SK-N-SH (cell line): ENCODE measurements at regions not wholly inside any gene's neighbourhood (a gene's known extent, or its start where the extent isn't known, plus 50 kb on each side); places are given as distances from the start of the nearest gene placed in this dataset.

Source experiments
- CTCF ChIA-PET: fragments of 300-600, 350-600 bp; formaldehyde crosslinking; extraction: SDS; loops from one replicate; lab custom pipeline; 2021; lab: Yijun Ruan, JAX
- POLR2A ChIA-PET: fragments of 350-600 bp; sonication (Branson Sonifier 250); formaldehyde crosslinking; extraction: SDS; loops from one replicate; lab custom pipeline; 2020; ENCODE audit warnings: antibody characterized with exemption, inconsistent platforms; lab: Yijun Ruan, JAX
- DNase-seq: peaks from one replicate; pipeline ENCODE4 v3.0.0; 2012
- H2AFZ ChIP-seq: fragments of 200-600 bp; sonication (generic); 2 replicates; pipeline ENCODE4 v1.8.1; 2016; ENCODE audit warnings: antibody characterized with exemption, mild to moderate bottlenecking, low read depth
- H3F3A ChIP-seq: fragments of 200-600 bp; sonication (generic); replicated peaks from 2 replicates; pipeline ENCODE3; 2016; ENCODE audit warnings: antibody characterized with exemption, mild to moderate bottlenecking; ENCODE audit not compliant: insufficient read depth
- H3K27ac ChIP-seq, 2 experiments: fragments of 200-500 bp in 1 of 2; fragments of 200-600 bp in 1 of 2; sonication (Bioruptor generic) in 1 of 2; sonication (generic), shearing (Covaris generic) in 1 of 2; 2 replicates each; pipeline versions ENCODE4 v1.5.1 to v1.6.1; 2014 to 2016; ENCODE audit warnings: low read depth in 2 of 2, inconsistent platforms in 1 of 2, low read length in 1 of 2, mild to moderate bottlenecking in 1 of 2, mixed read lengths in 1 of 2
- H3K27me3 ChIP-seq: fragments of 200-600 bp; sonication (generic), shearing (Covaris generic); 2 replicates; pipeline ENCODE4 v1.6.1; 2016; ENCODE audit warnings: mixed run types; ENCODE audit not compliant: insufficient read depth
- H3K36me3 ChIP-seq, 2 experiments: fragments of 200-500 bp in 1 of 2; fragments of 200-600 bp in 1 of 2; sonication (Bioruptor generic) in 1 of 2; sonication (generic) in 1 of 2; replicated peaks in 1 of 2; 2 replicates each; pipeline versions ENCODE3 to v1.5.1; 2014 to 2016; ENCODE audit warnings: low read length in 1 of 2, mild to moderate bottlenecking in 1 of 2; ENCODE audit not compliant: insufficient read depth in 2 of 2, control insufficient read depth in 1 of 2
- H3K4me1 ChIP-seq, 2 experiments: fragments of 200-500 bp in 1 of 2; fragments of 200-600 bp in 1 of 2; sonication (Bioruptor generic) in 1 of 2; sonication (generic), shearing (Covaris generic) in 1 of 2; 2 replicates each; pipeline versions ENCODE4 v1.5.1 to v1.6.1; 2014 to 2016; ENCODE audit warnings: low read depth in 1 of 2, low read length in 1 of 2, mixed run types in 1 of 2; ENCODE audit not compliant: insufficient read depth in 2 of 2, control insufficient read depth in 1 of 2
- H3K4me2 ChIP-seq: fragments of 200-600 bp; sonication (generic), shearing (Covaris generic); 2 replicates; pipeline ENCODE4 v1.6.1; 2017; ENCODE audit warnings: mixed run types
- H3K4me3 ChIP-seq, 2 experiments: fragments of 200-500 bp in 1 of 2; fragments of 200-600 bp in 1 of 2; sonication (Bioruptor generic) in 1 of 2; sonication (generic), shearing (Covaris generic) in 1 of 2; 2 replicates each; pipeline versions ENCODE4 v1.5.1 to v1.8.1; 2014 to 2016; ENCODE audit warnings: low read depth in 2 of 2, inconsistent platforms in 1 of 2, low read length in 1 of 2, mild to moderate bottlenecking in 1 of 2, mixed read lengths in 1 of 2, moderate library complexity in 1 of 2
- H3K79me2 ChIP-seq: fragments of 200-600 bp; sonication (generic); 2 replicates; pipeline ENCODE4 v1.8.1; 2017; ENCODE audit warnings: mild to moderate bottlenecking; ENCODE audit not compliant: insufficient read depth
- H3K9ac ChIP-seq: fragments of 200-600 bp; sonication (generic); 2 replicates; pipeline ENCODE4 v1.6.1; 2017; ENCODE audit warnings: mixed run types
- H3K9me2 ChIP-seq: fragments of 200-600 bp; sonication (generic); 2 replicates; pipeline ENCODE4 v1.6.1; 2017; ENCODE audit warnings: mixed run types
- H3K9me3 ChIP-seq: fragments of 200-600 bp; sonication (generic); 2 replicates; pipeline ENCODE4 v1.6.1; 2017; ENCODE audit warnings: mixed run types, mild to moderate bottlenecking, moderate library complexity
- H4K20me1 ChIP-seq: fragments of 200-600 bp; sonication (generic); 2 replicates; pipeline ENCODE4 v1.6.1; 2017; ENCODE audit warnings: mild to moderate bottlenecking, mixed run types; ENCODE audit not compliant: insufficient read depth
- CHD2 ChIP-seq: fragments of 150-350 bp; IDR thresholded peaks from 2 replicates; pipeline ENCODE4 v1.6.1; 2018; ENCODE audit warnings: low read length; ENCODE audit not compliant: partially characterized antibody
- FOXJ3 ChIP-seq: sonication (generic); formaldehyde crosslinking; IDR thresholded peaks from 2 replicates; pipeline ENCODE4 v1.5.1; 2020; ENCODE audit warnings: mild to moderate bottlenecking, missing genetic modification reagents
- FOXM1 ChIP-seq: IDR thresholded peaks from 2 replicates; pipeline ENCODE4 v1.4.0; 2012; ENCODE audit warnings: low read depth, mild to moderate bottlenecking
- GABPA ChIP-seq: IDR thresholded peaks from 2 replicates; pipeline ENCODE4 v1.4.0; 2012; ENCODE audit warnings: low read depth, mild to moderate bottlenecking
- GATA2 ChIP-seq: sonication (generic); formaldehyde crosslinking; IDR thresholded peaks from 2 replicates; pipeline ENCODE4 v1.5.0; 2020; ENCODE audit warnings: mild to moderate bottlenecking, missing genetic modification reagents
- JUND ChIP-seq: IDR thresholded peaks from 2 replicates; pipeline ENCODE4 v1.4.0; 2012
- MXI1 ChIP-seq: IDR thresholded peaks from 2 replicates; pipeline ENCODE4 v1.6.1; 2012; ENCODE audit warnings: mild to moderate bottlenecking, low read depth, low read length, improper control_type of control experiment
- POLR2AphosphoS5 ChIP-seq: IDR thresholded peaks from 2 replicates; pipeline ENCODE4 v1.6.1; 2012; ENCODE audit warnings: low read depth, low read length
- RAD21 ChIP-seq: IDR thresholded peaks from 2 replicates; pipeline ENCODE4 v1.6.1; 2012; ENCODE audit warnings: mild to moderate bottlenecking, low read length
- RXRA ChIP-seq: IDR thresholded peaks from 2 replicates; pipeline ENCODE4 v1.4.0; 2012; ENCODE audit warnings: low read depth, mild to moderate bottlenecking, borderline replicate concordance
- SMC3 ChIP-seq: IDR thresholded peaks from 2 replicates; pipeline ENCODE4 v1.6.1; 2012; ENCODE audit warnings: low read depth, low read length, improper control_type of control experiment
- TEAD4 ChIP-seq: IDR thresholded peaks from 2 replicates; pipeline ENCODE4 v1.4.0; 2012; ENCODE audit warnings: mild to moderate bottlenecking, borderline replicate concordance; ENCODE audit not compliant: insufficient read depth
- WGBS: methylation state at CpG from one replicate; pipeline ENCODE4 v1.1.6; 2017; ENCODE audit warnings: low lambda C conversion rate; 5-methylcytosine and 5-hydroxymethylcytosine counted together
- TF ChIP-seq, protein P1 (sequence below): IDR thresholded peaks from 2 replicates; pipeline ENCODE4 v1.4.0; 2012; ENCODE audit warnings: low read depth, borderline replicate concordance
- TF ChIP-seq, protein P2 (sequence below): fragments of 200-600 bp; sonication (generic); IDR thresholded peaks from 2 replicates; pipeline ENCODE4 v1.6.1; 2017; ENCODE audit warnings: antibody characterized with exemption, mild to moderate bottlenecking, moderate library complexity

DNA sequence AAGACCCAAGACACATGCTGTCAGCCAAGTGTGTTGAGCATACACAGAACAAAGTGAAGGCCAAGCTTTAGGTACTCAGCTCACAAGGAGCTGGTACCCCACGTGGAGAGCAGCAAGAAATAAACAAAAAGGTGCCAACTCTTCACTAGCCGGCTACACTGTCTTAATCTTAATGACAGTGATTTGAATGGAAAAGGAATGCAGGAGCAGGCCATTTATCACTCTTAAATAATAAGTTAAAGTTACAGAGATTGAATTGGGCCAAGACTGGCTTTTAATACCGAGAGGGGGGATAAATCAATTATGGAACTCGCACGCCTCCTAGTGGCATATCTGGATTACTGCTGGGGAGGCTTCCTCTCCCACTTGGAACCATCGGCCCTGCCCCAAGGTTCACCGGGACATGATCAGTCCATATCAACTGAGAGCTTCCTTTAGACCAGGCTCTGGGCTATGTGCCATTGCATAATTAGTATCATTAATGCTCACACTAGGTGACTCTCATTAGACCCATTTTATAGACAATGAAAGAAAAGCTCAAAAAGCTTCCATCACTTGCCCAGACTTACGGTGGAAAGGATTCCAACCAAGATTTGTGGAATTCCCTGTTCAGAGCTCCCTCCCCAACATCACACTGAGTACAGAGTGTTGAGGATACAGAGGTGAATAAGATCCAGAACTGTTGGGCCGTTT is 94.0 kb downstream of the ACTL7B start:
- peak; percentile 69 for DNase-seq
- TF ChIP-seq GABPA (no peak), RXRA (no peak), CHD2 (no peak), SMC3 (peak; percentile 57), MXI1 (no peak), RAD21 (peak; percentile 82), FOXM1 (no peak), FOXJ3 (CRISPR knock-in tag) (no peak), POLR2AphosphoS5 (no peak), GATA2 (CRISPR knock-in tag) (no peak), TEAD4 (no peak)
- TF ChIP-seq, protein P1, sequence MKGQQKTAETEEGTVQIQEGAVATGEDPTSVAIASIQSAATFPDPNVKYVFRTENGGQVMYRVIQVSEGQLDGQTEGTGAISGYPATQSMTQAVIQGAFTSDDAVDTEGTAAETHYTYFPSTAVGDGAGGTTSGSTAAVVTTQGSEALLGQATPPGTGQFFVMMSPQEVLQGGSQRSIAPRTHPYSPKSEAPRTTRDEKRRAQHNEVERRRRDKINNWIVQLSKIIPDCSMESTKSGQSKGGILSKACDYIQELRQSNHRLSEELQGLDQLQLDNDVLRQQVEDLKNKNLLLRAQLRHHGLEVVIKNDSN = no peak
- TF ChIP-seq, protein P2, sequence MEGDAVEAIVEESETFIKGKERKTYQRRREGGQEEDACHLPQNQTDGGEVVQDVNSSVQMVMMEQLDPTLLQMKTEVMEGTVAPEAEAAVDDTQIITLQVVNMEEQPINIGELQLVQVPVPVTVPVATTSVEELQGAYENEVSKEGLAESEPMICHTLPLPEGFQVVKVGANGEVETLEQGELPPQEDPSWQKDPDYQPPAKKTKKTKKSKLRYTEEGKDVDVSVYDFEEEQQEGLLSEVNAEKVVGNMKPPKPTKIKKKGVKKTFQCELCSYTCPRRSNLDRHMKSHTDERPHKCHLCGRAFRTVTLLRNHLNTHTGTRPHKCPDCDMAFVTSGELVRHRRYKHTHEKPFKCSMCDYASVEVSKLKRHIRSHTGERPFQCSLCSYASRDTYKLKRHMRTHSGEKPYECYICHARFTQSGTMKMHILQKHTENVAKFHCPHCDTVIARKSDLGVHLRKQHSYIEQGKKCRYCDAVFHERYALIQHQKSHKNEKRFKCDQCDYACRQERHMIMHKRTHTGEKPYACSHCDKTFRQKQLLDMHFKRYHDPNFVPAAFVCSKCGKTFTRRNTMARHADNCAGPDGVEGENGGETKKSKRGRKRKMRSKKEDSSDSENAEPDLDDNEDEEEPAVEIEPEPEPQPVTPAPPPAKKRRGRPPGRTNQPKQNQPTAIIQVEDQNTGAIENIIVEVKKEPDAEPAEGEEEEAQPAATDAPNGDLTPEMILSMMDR = peak; percentile 91
- Histone ChIP-seq H2AFZ (no peak overlapping the region), H3K9me3 (no peaks in the 10 kb centered on the region), H3K9me2 (no peaks in the 10 kb centered on the region), H3K27ac (no peak overlapping the region), H3K9ac (no peak overlapping the region), H3K4me1 (no peaks in the 10 kb centered on the region), H4K20me1 (no peaks in the 10 kb centered on the region), H3K36me3 (no peaks in the 10 kb centered on the region), H3K27me3 (peaks cover 6% of the 10 kb centered on the region; the same call in 1 of the 2 replicates), H3K4me3 (no peak overlapping the region; a peak in 1 of 4 replicates), H3K4me2 (no peak overlapping the region), H3F3A (no peaks in the 10 kb centered on the region), H3K79me2 (no peaks in the 10 kb centered on the region)
- POLR2A ChIA-PET = no interaction called here
- WGBS = 20% methylated on average over 9 of the region's 9 CpGs
- CTCF ChIA-PET = interaction anchor here (0.6 to 2.0 kb wide), 25 partner anchors 10 to 1395 kb away, joined by 3 to 10 read pairs (median 3); no protein-coding TSS in a partner anchor

DNA sequence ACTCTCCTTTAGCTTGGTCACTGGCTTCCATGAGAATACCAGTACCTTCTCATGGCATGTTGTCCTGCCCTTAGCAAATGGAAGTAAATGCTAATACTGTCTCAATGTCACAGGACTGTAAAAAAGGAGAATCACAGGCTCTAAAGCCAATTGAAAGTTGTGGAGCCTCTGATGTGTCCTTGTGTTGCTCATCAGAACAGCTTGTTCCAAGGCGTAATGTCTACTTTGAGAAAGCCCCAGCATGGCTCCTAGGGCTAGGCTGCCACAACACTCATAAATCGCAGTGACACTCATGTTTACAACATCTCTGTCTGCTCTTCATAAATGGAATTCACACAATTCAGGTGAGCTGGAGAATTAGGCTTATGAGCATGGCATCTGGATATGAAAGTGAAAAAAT is 94.9 kb downstream of the ACTL7B start:
- CTCF ChIA-PET = interaction anchor here (1.0 to 2.0 kb wide), 9 partner anchors 9 to 1295 kb away, joined by 3 to 6 read pairs (median 4); no protein-coding TSS in a partner anchor
- Histone ChIP-seq H3K4me1 (no peaks in the 10 kb centered on the region), H4K20me1 (no peaks in the 10 kb centered on the region), H3K27ac (no peak overlapping the region), H3K9me3 (no peaks in the 10 kb centered on the region), H3K9ac (no peak overlapping the region), H3F3A (no peaks in the 10 kb centered on the region), H3K9me2 (no peaks in the 10 kb centered on the region), H3K4me2 (no peak overlapping the region), H3K4me3 (no peak overlapping the region), H3K27me3 (peaks cover 6% of the 10 kb centered on the region; the same call in 1 of the 2 replicates), H3K36me3 (no peaks in the 10 kb centered on the region), H2AFZ (no peak overlapping the region), H3K79me2 (no peaks in the 10 kb centered on the region)
- POLR2A ChIA-PET = no interaction called here
- TF ChIP-seq JUND = no peak
- no peak for TF ChIP-seq TEAD4
- TF ChIP-seq CHD2 = no peak
- 40% methylated on average over 2 of the region's 2 CpGs for WGBS
- DNase-seq = no peak
